HG02798 (cell line): ENCODE measurements at regions not wholly inside any gene's neighbourhood (a gene's known extent, or its start where the extent isn't known, plus 50 kb on each side); places are given as distances from the start of the nearest gene placed in this dataset.
"Not testable (repeated sequence)": the region's sequence is repeated elsewhere in the genome, so short reads cannot be mapped to it uniquely, and the experiment has no call there.

Source experiments
- ATAC-seq: cut with Tn5 transposase; IDR thresholded peaks from one replicate; pipeline ENCODE4 v1.9.1; 2021; ENCODE audit warnings: mild to moderate bottlenecking; ENCODE audit not compliant: unreplicated experiment, poor library complexity

DNA sequence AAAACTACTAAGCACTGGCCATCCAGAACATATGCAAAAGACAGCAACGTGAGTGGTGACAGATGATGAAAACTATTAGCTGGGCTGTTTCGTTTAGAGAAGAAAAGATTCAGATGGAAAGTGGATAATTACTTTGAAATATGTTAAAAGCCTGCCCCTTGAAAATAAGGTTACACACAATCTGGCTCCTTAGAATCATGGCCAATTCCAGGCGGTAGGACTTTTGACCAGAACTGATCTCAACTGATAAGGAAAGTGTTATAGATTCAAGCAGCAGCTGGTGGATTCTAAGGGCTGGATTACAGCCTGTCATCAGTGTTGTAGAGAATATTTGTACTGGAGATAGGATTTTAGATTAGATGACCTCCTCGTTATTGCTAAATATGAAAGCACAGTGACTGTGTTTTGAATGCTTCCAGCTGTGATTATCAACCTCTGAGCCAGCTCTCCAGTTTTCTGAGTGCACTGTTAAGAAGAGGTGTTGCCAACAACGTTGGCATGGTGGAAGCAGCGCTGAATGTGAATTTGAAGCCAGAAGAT lies 75.1 kb downstream of the KBTBD2 start:
- ATAC-seq, result not testable (repeated sequence)

DNA sequence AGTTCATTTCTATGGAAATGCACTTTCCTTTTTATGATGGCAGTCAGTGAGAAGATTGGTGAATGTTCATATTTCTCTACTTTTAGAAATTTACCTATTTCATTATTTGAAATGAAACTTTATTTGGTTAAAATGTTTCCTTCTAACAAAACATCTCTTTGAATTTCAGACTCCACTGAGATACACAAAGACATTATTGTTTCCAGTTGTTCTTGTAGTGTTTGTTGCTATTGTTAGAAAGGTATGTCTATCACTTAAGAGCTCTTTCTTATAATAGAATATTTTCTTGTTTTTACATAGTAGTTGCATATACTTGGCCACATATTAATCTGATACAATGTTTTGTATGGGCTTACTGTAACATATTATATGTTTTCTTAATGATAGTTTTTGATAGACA lies 76.8 kb downstream of the KBTBD2 start:
- not testable (repeated sequence) for ATAC-seq

GRCh38 chr7:32809871-32810270 lies 81.7 kb downstream of the KBTBD2 start:
- no peak for ATAC-seq

DNA sequence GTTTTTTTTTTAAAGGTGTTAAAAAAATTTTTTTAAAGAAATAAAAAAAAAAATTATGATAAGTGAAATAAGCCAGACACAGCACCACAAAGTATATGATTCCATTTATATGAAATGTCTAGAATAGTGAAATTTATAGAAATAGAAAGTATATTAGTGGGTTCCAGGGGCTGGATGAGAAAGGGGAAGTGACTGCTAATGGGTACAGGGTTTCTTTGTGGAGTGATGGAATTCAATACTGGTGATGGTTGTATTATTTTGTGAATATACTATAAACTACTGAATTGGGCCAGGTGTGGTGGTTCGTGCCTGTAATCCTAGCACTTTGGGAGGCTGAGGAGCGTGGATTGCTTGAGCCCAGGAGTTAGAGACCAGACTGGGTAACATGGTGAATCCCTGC lies 82.2 kb downstream of the KBTBD2 start:
- ATAC-seq, result no peak

DNA sequence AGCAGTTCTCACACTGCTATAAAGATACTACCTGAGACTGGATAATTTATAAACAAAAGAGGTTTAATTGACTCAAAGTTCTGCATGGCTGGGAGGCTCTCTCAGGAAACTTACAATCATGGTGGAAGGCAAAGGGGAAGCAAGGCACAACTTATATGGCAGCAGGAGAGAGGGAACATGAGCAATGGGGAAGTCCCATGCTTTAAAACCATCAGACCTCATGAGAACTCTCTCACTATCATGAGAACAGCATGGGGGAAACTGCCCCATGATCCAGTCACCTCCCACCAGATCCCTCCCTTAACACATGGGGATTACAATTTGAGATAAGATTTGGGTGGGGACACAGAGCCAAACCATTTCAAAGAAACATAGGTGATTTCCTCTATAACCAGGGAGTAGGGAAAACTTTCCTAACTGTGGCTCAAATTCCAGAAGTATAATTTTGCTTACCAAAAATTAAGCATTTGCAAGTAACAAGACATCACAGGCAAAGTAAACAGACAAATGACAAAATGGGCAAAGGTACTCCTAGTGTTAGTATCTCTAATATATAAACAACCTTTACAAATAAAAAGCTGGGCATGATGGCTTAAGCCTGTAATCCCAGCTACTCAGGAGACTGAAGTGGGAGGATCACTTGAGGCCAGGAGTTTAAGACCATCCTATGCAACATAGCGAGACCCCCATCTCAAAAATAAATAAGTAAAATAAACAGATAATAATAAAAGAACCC lies 88.0 kb downstream of the KBTBD2 start:
- ATAC-seq, result no peak

DNA sequence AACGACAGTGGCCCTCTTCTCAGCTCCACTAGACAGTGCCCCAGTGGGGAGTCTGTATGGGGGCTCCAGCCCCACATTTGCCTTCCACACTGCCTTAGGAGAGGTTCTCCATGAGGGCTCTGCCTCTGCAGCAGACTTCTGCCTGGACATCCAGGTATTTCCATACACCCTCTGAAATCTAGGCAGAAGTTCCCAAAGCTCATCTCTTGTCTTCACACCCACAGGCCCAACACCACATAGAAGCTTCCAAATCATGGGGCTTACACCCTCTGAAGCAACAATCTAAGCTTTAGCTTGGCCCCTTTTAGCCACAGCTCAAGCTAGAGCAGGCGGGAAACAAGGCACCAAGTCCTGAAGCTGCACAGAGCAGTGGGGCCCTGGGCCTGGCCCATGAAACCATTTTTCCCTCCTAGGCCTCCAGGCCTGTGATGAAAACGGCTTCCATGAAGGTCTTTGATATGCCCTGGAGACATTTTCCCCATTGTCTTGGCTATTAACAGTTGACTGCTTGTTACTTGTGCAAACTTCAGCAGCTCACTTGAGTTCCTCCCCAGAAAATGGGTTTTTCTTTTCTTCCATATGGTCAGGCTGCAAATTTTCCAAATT lies 89.2 kb downstream of the KBTBD2 start:
- no peak for ATAC-seq

DNA sequence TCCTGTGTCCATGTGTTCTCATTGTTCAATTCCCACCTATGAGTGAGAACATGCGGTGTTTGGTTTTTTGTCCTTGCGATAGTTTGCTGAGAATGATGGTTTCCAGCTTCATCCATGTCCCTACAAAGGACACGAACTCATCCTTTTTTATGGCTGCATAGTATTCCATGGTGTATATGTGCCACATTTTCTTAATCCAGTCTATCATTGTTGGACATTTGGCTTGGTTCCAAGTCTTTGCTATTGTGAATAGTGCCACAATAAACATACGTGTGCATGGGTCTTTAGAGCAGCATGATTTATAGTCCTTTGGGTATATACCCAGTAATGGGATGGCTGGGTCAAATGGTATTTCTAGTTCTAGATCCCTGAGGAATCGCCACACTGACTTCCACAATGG lies 98.5 kb downstream of the KBTBD2 start:
- ATAC-seq, result not testable (repeated sequence)

DNA sequence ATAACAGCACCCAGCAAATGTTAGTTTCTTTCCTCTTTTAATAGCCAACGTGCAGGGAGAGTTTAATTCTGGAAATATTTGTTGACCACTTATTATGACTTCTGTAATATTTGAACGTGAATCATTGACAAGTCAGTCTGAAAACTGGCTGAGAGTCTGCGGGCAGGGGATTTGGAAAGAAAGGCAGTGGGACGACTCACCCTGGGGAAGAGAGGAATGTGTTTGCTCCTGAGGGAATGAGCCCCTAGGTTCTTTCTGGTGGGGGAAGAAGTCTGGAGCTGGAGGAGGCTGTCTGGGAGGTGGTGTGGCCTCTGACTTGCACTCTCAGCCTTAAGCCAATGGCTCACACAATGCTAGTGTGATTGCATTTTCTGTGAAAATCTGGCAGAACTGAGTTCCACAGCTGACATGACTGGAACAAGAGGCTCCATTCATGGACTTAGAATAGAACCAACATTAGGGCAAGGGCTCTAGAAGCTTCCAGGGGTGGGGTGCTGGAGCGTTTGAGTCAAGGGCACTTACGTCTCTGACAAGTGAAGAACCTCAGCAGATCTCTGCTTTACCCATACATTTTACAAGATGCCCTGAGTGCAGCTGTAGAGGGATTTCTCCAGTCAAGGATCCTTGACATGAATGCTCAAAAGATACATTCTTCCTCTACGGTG lies 100.7 kb downstream of the KBTBD2 start:
- not testable (repeated sequence) for ATAC-seq

GRCh38 chr7:32789266-32789665 lies 102.3 kb downstream of the KBTBD2 start:
- ATAC-seq, result not testable (repeated sequence)

DNA sequence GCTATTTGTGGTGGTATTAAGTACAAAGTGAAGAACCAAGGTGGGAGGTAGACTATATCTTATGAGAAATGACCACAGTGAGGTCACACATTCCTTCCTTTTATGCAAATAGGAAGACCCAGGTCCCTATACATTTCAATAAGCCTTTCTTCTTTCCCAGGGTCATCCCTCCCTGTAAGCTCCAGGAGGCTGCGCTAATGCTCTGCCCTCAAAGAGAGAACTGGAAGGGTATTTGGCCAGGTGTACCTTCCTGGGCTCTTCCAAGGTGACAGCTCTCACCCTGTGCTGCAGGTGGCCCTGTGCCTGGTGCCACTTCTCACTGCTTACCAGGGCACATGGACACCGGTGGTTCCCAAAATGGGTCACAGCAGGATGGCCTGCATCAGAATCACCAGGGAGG lies 103.4 kb downstream of the KBTBD2 start:
- ATAC-seq, result not testable (repeated sequence)

- ATAC-seq, result not testable (repeated sequence)
Observed at GRCh38 chr7:32785365-32785944, 106.1 kb downstream of the KBTBD2 start.

DNA sequence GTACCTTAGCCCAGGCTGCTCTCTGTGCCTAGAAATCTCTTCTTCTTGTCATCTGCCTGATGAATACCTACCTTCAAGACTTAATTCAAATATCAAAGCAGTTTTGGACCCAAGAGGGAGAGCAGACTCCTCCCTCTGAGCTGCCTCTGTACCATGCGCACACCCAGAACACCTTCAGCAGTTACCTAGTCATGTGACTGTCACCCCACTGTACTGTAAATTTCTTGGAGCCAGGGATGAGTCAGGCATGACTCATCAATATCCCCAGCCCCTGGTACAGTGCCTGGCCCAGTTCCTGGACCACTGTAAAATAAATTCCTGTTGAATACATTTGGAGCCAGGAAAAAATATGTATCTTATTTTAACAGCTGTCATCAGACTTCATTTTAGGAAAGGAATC lies 111.7 kb downstream of the KBTBD2 start:
- not testable (repeated sequence) for ATAC-seq

DNA sequence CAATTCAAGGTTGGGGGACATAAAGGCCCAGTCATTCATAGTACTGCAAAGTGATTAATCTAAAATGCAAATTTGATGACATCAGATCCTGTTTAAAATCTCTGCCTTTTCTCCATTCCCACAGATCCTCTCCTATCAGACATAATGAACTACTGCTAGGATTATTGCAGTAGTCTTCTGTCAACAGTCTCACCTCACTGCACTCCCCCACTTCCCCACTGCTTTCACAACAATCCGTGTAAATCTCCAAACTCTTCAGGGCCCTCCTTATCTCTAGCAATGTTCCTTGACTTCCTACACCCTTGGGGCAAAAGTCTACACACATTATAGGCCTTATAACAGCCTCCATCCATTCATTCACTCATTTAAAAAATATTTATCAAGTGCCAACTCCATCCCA lies 112.4 kb downstream of the KBTBD2 start:
- ATAC-seq, result no peak

GRCh38 chr7:32777041-32777666 lies 114.4 kb downstream of the KBTBD2 start:
- not testable (repeated sequence) for ATAC-seq

DNA sequence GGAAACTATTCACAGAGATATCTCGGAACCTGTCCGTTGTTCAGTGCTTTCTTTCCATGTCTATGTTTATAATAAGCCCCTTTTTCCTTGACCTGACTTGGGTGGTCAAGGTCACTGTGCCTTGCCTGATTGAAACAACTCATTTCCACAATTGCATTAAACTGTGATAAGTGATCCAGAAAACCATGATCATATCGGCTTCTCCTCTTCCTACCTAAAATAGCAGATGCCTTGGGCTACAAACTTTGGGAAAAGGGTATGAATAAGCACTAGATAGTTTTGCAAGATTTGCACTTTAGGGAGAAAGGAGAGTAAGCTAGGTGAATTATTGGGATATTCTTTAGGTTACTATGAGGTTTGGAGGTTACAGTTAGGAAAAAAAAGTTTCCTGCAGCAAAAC lies 115.2 kb downstream of the KBTBD2 start:
- not testable (repeated sequence) for ATAC-seq

DNA sequence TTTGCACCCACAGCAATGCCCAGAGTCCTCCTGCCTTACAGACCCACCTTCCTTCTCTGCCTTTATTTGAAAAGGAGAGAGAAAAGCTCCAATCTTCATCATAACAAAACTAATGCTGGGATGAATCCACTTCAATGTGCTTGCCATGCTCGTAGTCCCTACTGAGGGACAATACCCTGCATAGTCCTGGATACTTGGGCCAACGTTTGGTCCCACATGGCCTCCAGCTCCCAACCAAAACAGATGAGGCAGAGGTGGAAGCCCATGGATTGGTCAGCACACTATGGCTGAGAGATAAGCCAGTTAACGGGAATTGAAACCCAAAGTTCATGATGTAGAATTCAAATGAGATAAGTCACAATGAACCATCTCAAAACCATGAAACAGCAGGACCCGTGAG lies 115.8 kb downstream of the KBTBD2 start:
- ATAC-seq, result not testable (repeated sequence)

GRCh38 chr7:32774541-32774951 lies 117.0 kb downstream of the KBTBD2 start:
- ATAC-seq, result no peak

- not testable (repeated sequence) for ATAC-seq
Observed at GRCh38 chr7:32768866-32769510, 122.6 kb downstream of the KBTBD2 start.

- ATAC-seq, result not testable (repeated sequence)
Observed at GRCh38 chr7:32768338-32768737, 123.2 kb downstream of the KBTBD2 start.
